ENCODE measurements at regions not wholly inside any gene's neighbourhood (a gene's known extent, or its start where the extent isn't known, plus 50 kb on each side); places are given as distances from the start of the nearest gene placed in this dataset.

GRCh38 chr11:23138761-23139160 lies 278.5 kb upstream of the CCDC179 start:
- Histone ChIP-seq H3K9ac (ENCODE audit: low read length) (no peak overlapping the region), H3K27ac (ENCODE audit: low read depth, low read length) (no peak overlapping the region)

DNA sequence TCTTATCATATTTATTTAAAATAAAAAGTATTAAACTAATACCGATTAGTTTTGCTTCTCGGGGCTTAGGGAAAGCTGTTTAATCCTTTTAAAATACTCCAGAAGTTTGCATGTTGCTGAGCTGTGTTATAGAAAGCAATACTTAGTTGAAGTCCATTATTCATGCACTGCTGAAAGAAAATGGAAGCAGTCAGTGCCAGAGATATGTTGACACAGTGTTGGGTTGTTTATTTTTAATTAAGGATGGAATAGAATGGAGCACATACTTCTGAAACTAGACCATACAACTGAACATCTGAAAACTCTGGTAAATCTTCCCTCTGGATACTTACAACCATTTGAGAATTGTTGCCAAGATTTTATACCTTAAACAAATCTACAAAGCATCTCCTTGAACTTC lies 282.7 kb upstream of the CCDC179 start:
- no peaks in the 10 kb centered on the region for H3K27me3 ChIP-seq (ENCODE audit: control insufficient read depth, insufficient read depth, low read length)
- H3K9ac ChIP-seq (ENCODE audit: low read length), result no peak overlapping the region
- H3K4me1 ChIP-seq (ENCODE audit: control insufficient read depth, insufficient read depth, low read length), result peaks cover 15% of the 10 kb centered on the region; the same call in 1 of the 2 replicates
- no peaks in the 10 kb centered on the region for H3K36me3 ChIP-seq (ENCODE audit: control insufficient read depth, insufficient read depth, low read length)
- no peak overlapping the region for H3K4me3 ChIP-seq (ENCODE audit: low read depth, low read length)
- H3K27ac ChIP-seq (ENCODE audit: low read depth, low read length), result no peak overlapping the region
- H3K9me3 ChIP-seq (ENCODE audit: control insufficient read depth, insufficient read depth, low read depth, low read length), result peaks cover 3% of the 10 kb centered on the region; the same call in 1 of the 2 replicates

More at GRCh38 chr11:23138761-23139160, 278.5 kb upstream of the CCDC179 start:
- peaks cover 3% of the 10 kb centered on the region; the same call in 1 of the 2 replicates for H3K9me3 ChIP-seq (ENCODE audit: control insufficient read depth, insufficient read depth, low read depth, low read length)
- H3K4me3 ChIP-seq (ENCODE audit: low read depth, low read length), result no peak overlapping the region
- H3K36me3 ChIP-seq (ENCODE audit: control insufficient read depth, insufficient read depth, low read length), result no peaks in the 10 kb centered on the region
- H3K27me3 ChIP-seq (ENCODE audit: control insufficient read depth, insufficient read depth, low read length), result no peaks in the 10 kb centered on the region
- no peaks in the 10 kb centered on the region; the same call in 1 of the 2 replicates for H3K4me1 ChIP-seq (ENCODE audit: control insufficient read depth, insufficient read depth, low read length)

GRCh38 chr11:23151819-23152218 lies 291.5 kb upstream of the CCDC179 start:
- no peak overlapping the region for H3K27ac ChIP-seq (ENCODE audit: low read depth, low read length)
- no peak overlapping the region for H3K4me3 ChIP-seq (ENCODE audit: low read depth, low read length)
- no peak overlapping the region for H3K9ac ChIP-seq (ENCODE audit: low read length)
- no peaks in the 10 kb centered on the region; the same call in 1 of the 2 replicates for H3K4me1 ChIP-seq (ENCODE audit: control insufficient read depth, insufficient read depth, low read length)
- no peaks in the 10 kb centered on the region for H3K36me3 ChIP-seq (ENCODE audit: control insufficient read depth, insufficient read depth, low read length)
- no peaks in the 10 kb centered on the region for H3K9me3 ChIP-seq (ENCODE audit: control insufficient read depth, insufficient read depth, low read depth, low read length)
- H3K27me3 ChIP-seq (ENCODE audit: control insufficient read depth, insufficient read depth, low read length), result no peaks in the 10 kb centered on the region

DNA sequence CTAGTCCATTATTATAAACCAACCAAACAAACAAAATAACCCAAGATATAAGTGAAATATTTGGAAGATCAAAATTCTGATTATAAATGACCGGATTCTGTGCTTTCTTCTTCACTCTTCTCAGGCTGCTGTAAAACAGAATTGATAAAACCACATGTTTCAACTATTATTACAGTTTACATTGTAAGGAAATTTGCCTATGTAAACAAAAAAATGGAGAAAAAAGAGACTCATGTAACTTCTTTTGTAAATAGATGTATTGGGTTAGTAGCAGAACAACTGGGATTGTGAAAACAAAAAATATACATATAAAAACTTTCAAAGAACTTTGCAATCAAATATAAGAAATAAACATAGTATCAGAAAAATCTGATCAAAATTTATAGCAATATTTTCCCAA lies 295.2 kb upstream of the CCDC179 start:
- no peaks in the 10 kb centered on the region for H3K9me3 ChIP-seq (ENCODE audit: control insufficient read depth, insufficient read depth, low read depth, low read length)
- H3K9ac ChIP-seq (ENCODE audit: low read length), result no peak overlapping the region
- H3K27me3 ChIP-seq (ENCODE audit: control insufficient read depth, insufficient read depth, low read length), result no peaks in the 10 kb centered on the region
- H3K36me3 ChIP-seq (ENCODE audit: control insufficient read depth, insufficient read depth, low read length), result no peaks in the 10 kb centered on the region
- no peaks in the 10 kb centered on the region for H3K4me1 ChIP-seq (ENCODE audit: control insufficient read depth, insufficient read depth, low read length)
- H3K27ac ChIP-seq (ENCODE audit: low read depth, low read length), result no peak overlapping the region
- H3K4me3 ChIP-seq (ENCODE audit: low read depth, low read length), result no peak overlapping the region

DNA sequence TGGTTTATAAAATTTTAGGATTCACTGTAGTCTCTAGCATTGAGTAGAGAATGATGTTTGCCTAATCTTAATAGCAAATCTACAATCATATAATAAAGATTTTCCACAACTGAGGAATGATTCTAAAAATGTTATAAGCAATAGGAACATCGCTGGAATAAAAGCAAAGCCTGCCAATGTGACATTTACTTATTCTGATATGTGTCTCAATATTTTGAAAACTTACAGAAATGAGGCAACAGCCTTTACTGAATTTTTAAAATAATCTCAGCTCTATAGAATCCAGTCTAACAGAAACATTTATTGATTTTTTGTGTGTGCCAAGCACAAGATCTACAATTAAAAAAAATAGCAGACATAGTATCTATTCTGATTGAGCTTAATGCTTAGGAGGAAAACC lies 303.7 kb upstream of the CCDC179 start:
- H3K4me3 ChIP-seq (ENCODE audit: low read depth, low read length), result no peak overlapping the region
- no peak overlapping the region for H3K9ac ChIP-seq (ENCODE audit: low read length)
- no peak overlapping the region for H3K27ac ChIP-seq (ENCODE audit: low read depth, low read length)
- H3K4me1 ChIP-seq (ENCODE audit: control insufficient read depth, insufficient read depth, low read length), result no peaks in the 10 kb centered on the region
- no peaks in the 10 kb centered on the region for H3K36me3 ChIP-seq (ENCODE audit: control insufficient read depth, insufficient read depth, low read length)
- no peaks in the 10 kb centered on the region for H3K9me3 ChIP-seq (ENCODE audit: control insufficient read depth, insufficient read depth, low read depth, low read length)
- H3K27me3 ChIP-seq (ENCODE audit: control insufficient read depth, insufficient read depth, low read length), result no peaks in the 10 kb centered on the region

GRCh38 chr11:23166376-23166775 lies 306.1 kb upstream of the CCDC179 start:
- H3K4me1 ChIP-seq (ENCODE audit: control insufficient read depth, insufficient read depth, low read length), result peaks cover 8% of the 10 kb centered on the region
- H3K9me3 ChIP-seq (ENCODE audit: control insufficient read depth, insufficient read depth, low read depth, low read length), result no peaks in the 10 kb centered on the region
- no peaks in the 10 kb centered on the region for H3K36me3 ChIP-seq (ENCODE audit: control insufficient read depth, insufficient read depth, low read length)
- no peak overlapping the region for H3K9ac ChIP-seq (ENCODE audit: low read length)
- H3K27me3 ChIP-seq (ENCODE audit: control insufficient read depth, insufficient read depth, low read length), result no peaks in the 10 kb centered on the region
- no peak overlapping the region for H3K4me3 ChIP-seq (ENCODE audit: low read depth, low read length)
- no peak overlapping the region for H3K27ac ChIP-seq (ENCODE audit: low read depth, low read length)

- Histone ChIP-seq H3K4me3 (ENCODE audit: low read depth, low read length) (no peak overlapping the region), H3K9ac (ENCODE audit: low read length) (no peak overlapping the region), H3K27ac (ENCODE audit: low read depth, low read length) (no peak overlapping the region), H3K4me1 (ENCODE audit: control insufficient read depth, insufficient read depth, low read length) (peaks cover 6% of the 10 kb centered on the region; the same call in 1 of the 2 replicates), H3K27me3 (ENCODE audit: control insufficient read depth, insufficient read depth, low read length) (no peaks in the 10 kb centered on the region), H3K9me3 (ENCODE audit: control insufficient read depth, insufficient read depth, low read depth, low read length) (no peaks in the 10 kb centered on the region), H3K36me3 (ENCODE audit: control insufficient read depth, insufficient read depth, low read length) (no peaks in the 10 kb centered on the region)
These were observed 319.3 kb upstream of the CCDC179 start for GRCh38 chr11:23179609-23180008.

- H3K27ac ChIP-seq (ENCODE audit: low read depth, low read length), result no peak overlapping the region
- no peaks in the 10 kb centered on the region for H3K36me3 ChIP-seq (ENCODE audit: control insufficient read depth, insufficient read depth, low read length)
- no peak overlapping the region for H3K4me3 ChIP-seq (ENCODE audit: low read depth, low read length)
- no peak overlapping the region for H3K9ac ChIP-seq (ENCODE audit: low read length)
- H3K4me1 ChIP-seq (ENCODE audit: control insufficient read depth, insufficient read depth, low read length), result peaks cover 6% of the 10 kb centered on the region; the same call in 1 of the 2 replicates
- H3K9me3 ChIP-seq (ENCODE audit: control insufficient read depth, insufficient read depth, low read depth, low read length), result no peaks in the 10 kb centered on the region
- H3K27me3 ChIP-seq (ENCODE audit: control insufficient read depth, insufficient read depth, low read length), result no peaks in the 10 kb centered on the region
These were observed 320.9 kb upstream of the CCDC179 start for GRCh38 chr11:23181022-23181807.

GRCh38 chr11:23192256-23192655 lies 332.0 kb upstream of the CCDC179 start:
- Histone ChIP-seq H3K27me3 (ENCODE audit: control insufficient read depth, insufficient read depth, low read length) (no peaks in the 10 kb centered on the region), H3K9ac (ENCODE audit: low read length) (no peak overlapping the region), H3K4me1 (ENCODE audit: control insufficient read depth, insufficient read depth, low read length) (no peaks in the 10 kb centered on the region), H3K9me3 (ENCODE audit: control insufficient read depth, insufficient read depth, low read depth, low read length) (peaks cover 6% of the 10 kb centered on the region; the same call in 1 of the 2 replicates), H3K27ac (ENCODE audit: low read depth, low read length) (no peak overlapping the region), H3K36me3 (ENCODE audit: control insufficient read depth, insufficient read depth, low read length) (no peaks in the 10 kb centered on the region; the same call in 1 of the 2 replicates), H3K4me3 (ENCODE audit: low read depth, low read length) (no peak overlapping the region)

- H3K27ac ChIP-seq (ENCODE audit: low read depth, low read length), result no peak overlapping the region
- H3K4me1 ChIP-seq (ENCODE audit: control insufficient read depth, insufficient read depth, low read length), result no peaks in the 10 kb centered on the region
- H3K9ac ChIP-seq (ENCODE audit: low read length), result no peak overlapping the region
- H3K9me3 ChIP-seq (ENCODE audit: control insufficient read depth, insufficient read depth, low read depth, low read length), result peaks cover 49% of the 10 kb centered on the region
- H3K27me3 ChIP-seq (ENCODE audit: control insufficient read depth, insufficient read depth, low read length), result no peaks in the 10 kb centered on the region
- no peak overlapping the region for H3K4me3 ChIP-seq (ENCODE audit: low read depth, low read length)
- peaks cover 3% of the 10 kb centered on the region; the same call in 1 of the 2 replicates for H3K36me3 ChIP-seq (ENCODE audit: control insufficient read depth, insufficient read depth, low read length)
These were observed 341.8 kb upstream of the CCDC179 start for GRCh38 chr11:23201936-23202522.

GRCh38 chr11:23202611-23203010 lies 342.3 kb upstream of the CCDC179 start:
- no peaks in the 10 kb centered on the region for H3K4me1 ChIP-seq (ENCODE audit: control insufficient read depth, insufficient read depth, low read length)
- no peak overlapping the region for H3K27ac ChIP-seq (ENCODE audit: low read depth, low read length)
- H3K4me3 ChIP-seq (ENCODE audit: low read depth, low read length), result no peak overlapping the region
- no peaks in the 10 kb centered on the region for H3K27me3 ChIP-seq (ENCODE audit: control insufficient read depth, insufficient read depth, low read length)
- H3K36me3 ChIP-seq (ENCODE audit: control insufficient read depth, insufficient read depth, low read length), result peaks cover 3% of the 10 kb centered on the region; the same call in 1 of the 2 replicates
- no peak overlapping the region for H3K9ac ChIP-seq (ENCODE audit: low read length)
- H3K9me3 ChIP-seq (ENCODE audit: control insufficient read depth, insufficient read depth, low read depth, low read length), result peaks cover 46% of the 10 kb centered on the region

All from HUES6 (cell line).